GM21360 (cell line): ENCODE measurements at regions not wholly inside any gene's neighbourhood (a gene's known extent, or its start where the extent isn't known, plus 50 kb on each side); places are given as distances from the start of the nearest gene placed in this dataset.

Source experiments
- ATAC-seq: cut with Tn5 transposase; IDR thresholded peaks from one replicate; pipeline ENCODE4 v1.9.1; 2021; ENCODE audit warnings: mild to moderate bottlenecking, moderate library complexity; ENCODE audit not compliant: unreplicated experiment

DNA sequence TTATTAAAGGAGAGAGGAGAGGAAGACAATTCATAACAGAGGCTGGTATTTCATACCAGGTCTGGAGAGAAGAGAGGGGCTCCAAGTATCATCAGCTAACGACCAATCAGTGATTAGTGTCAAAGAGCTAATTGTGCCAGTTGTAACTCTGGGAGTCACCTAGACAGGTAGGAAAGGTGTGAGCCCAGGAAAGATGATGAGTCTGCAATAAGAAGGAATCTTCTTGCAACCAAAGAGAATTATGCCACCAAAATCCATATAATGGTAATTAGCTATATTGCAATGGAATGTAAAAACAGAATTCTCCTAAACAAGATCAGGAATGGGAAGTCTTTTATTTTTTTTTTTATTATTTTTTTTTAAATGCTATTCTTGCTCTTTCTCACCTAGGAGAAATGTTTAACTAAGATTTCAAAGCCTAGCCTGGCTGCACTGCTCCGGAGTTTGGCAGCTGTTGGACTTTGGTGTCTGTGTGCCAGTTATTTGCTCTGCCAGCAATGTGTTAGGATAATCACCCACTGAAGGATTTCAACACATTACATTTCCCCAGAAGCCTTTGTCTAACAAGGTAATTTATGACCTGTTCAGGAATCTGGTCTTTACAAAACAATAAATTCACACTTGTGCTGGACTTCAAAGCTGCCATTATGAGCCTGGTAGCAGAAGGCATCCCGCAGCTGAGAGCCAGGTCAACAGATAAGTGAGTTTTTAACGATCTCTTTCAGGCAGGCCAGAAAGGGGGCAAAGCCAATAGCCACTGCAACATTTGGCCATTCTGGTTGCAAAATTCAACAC is 89.4 kb downstream of the FOXB1 start:
- ATAC-seq, result no peak

- no peak for ATAC-seq
Observed at GRCh38 chr15:60095711-60096110, 91.6 kb downstream of the FOXB1 start.

GRCh38 chr15:60096157-60096556 is 92.0 kb downstream of the FOXB1 start:
- ATAC-seq, result no peak

GRCh38 chr15:60101416-60101815 is 97.3 kb downstream of the FOXB1 start:
- ATAC-seq, result no peak

- ATAC-seq, result no peak
Observed at GRCh38 chr15:60102748-60103147, 98.6 kb downstream of the FOXB1 start.

GRCh38 chr15:60110909-60111308 is 106.8 kb downstream of the FOXB1 start:
- no peak for ATAC-seq

DNA sequence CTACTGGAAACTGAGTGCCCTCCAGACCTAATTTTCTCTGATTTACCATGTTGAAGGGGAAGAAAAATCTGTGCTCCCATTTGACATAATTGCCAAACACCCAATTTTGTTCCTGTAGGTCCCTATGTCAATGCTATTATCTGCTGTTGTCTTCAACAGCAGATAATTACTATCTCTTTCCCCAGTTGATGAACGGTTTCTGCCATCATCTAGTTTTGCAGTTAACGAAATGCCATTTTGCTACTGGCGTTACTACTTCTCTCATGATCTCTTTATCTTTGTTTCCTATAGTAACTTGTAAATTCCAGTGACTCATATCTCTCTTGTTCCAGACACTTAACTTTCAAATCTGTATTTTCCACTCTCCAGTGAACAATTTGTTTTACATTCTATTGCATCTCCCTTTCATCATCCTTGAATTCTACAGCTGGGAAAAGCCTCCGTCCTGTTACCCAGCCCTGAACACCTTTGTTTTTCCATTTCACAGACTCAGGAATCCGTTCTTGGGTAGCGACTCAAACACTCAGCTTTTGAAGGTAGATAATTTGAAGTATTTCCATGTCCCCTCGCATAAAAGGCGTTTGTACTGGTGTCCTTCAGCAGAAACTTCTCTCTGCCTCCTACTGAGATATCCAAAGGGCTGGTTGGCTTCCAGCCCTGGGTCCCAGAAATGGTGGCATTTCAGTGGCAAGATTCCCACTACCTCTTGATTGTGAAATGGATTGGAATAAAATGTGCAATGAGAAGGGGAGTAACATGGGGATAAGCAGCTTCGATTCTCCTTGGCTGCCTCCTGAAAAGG is 111.7 kb downstream of the FOXB1 start:
- ATAC-seq, result no peak

- ATAC-seq, result no peak
Observed at GRCh38 chr15:60116456-60117089, 112.5 kb downstream of the FOXB1 start.

DNA sequence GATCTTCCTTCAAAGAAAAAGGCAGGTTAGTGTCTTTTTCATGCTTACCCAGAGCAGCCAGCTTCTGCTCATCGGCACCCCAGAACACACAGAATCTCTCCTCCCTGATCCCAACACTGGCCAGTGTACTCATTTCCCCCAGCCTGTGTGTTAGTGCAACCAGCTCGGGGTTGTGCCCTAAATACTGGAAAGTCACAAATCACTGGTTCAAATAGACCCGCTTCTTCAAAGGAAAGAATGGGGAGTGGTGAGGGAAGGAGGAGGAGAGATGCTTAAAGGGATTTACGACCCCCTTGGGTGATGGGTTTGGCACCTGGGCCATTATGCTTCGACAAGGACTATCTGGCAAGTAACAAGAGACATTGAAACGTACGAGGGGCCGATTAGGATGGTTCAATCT is 114.0 kb downstream of the FOXB1 start:
- ATAC-seq, result no peak

DNA sequence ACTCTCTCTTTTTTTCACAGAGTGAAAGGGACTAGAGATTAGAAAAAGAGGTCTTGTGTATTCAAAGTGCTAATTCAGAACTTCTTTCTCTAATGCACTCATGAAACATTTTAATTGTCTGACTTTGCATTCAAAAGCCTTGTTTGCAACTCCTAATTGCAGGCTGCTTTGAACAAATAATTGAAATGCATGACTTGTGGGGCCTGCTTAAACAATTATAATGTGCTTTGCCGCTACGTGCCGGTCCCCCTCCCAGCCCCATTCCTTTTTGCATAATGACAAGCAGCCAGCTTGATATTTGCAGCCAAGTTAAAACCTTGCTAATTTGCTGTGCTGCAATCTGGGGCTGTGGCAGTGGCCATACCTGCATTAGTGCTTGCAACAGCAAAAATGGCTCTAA is 114.5 kb downstream of the FOXB1 start:
- no peak for ATAC-seq

GRCh38 chr15:60119101-60119500 is 115.0 kb downstream of the FOXB1 start:
- no peak for ATAC-seq

GRCh38 chr15:60120100-60120499 is 116.0 kb downstream of the FOXB1 start:
- no peak for ATAC-seq

DNA sequence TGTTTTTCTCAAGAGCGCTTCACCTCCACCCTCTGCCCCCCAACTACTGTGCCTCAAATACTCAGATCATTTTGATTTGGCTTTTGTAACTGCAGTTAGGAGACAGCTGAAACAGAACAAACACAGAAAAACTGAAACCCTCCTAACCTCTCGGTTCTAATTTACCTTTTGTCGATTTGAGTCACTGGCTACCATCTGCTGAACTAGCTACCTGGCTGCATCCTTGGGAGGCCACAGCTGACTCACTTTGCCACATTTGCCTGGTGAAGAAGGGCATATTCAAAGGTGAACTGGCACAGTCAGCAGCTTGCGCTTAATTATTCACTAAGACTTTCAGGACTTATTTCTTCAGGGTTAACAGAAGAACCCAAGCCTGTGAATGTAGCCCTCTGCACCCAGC is 117.7 kb downstream of the FOXB1 start:
- ATAC-seq, result no peak

DNA sequence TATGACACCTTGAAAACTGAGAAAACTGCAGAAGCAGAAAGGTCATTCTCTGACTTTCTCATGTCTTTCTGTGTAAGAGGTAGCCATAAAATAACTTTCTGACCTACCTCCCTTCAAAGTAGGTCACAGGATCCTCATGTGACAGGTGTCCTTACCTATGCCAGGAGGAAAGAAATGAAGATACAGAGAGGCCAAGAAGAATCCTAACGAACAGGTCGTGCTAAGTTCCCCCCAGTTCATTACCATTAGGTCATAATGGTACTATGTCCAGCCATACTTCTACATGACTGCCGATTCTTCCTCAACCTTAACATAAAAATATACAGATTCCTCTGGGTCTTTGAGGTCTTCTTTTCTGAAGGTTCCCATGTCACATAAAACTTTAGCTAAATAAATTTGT is 118.6 kb downstream of the FOXB1 start:
- no peak for ATAC-seq

DNA sequence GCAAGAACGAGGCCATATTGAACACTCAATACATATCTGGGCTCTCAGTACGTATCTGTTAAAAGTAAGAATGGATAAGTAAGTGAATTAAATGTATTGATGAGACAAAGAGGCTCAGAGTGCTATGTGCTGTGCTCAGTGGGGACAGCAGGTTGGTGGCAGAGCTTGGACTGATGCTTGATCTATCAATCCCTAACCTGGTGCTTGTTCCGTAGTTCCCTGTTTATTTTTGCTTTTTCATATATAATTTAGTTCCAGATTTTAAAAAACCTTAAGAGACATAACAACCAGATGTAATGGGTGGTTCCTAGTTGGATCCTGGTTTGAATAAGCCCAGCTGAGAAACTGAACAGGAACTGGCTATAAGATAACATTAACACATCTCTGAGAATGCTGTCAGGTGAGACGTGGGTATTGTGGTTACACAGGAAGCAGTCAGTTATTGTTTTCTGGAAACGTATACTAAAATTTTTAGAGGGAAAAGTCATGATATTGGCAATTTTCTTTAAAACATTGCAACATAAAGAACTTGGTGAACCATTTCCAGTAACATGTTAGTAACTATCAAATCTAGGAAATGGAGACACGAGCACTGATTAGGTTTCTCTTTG is 120.5 kb downstream of the FOXB1 start:
- ATAC-seq, result no peak

GRCh38 chr15:60125334-60125733 is 121.2 kb downstream of the FOXB1 start:
- no peak for ATAC-seq

GRCh38 chr15:60126200-60126599 is 122.1 kb downstream of the FOXB1 start:
- ATAC-seq, result no peak

- no peak for ATAC-seq
Observed at GRCh38 chr15:60126661-60127060, 122.5 kb downstream of the FOXB1 start.

DNA sequence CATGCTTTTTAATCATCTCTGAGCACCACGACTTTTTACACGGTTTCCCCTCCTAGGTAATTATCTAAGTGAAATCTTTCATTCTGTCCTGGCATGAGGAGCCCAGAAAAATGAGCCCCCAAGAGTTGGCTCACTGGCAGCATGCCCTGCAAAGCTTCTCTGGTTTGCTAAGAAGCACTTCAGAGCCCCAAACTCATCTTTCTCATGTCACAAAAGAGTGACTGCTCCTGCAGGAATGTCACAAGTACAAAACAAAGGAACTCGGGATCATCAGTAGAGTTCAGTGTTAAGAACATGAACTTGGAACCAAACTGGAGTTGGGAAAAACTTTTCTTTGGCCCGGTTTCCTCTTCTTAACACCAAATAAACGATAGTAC is 123.9 kb downstream of the FOXB1 start:
- no peak for ATAC-seq

DNA sequence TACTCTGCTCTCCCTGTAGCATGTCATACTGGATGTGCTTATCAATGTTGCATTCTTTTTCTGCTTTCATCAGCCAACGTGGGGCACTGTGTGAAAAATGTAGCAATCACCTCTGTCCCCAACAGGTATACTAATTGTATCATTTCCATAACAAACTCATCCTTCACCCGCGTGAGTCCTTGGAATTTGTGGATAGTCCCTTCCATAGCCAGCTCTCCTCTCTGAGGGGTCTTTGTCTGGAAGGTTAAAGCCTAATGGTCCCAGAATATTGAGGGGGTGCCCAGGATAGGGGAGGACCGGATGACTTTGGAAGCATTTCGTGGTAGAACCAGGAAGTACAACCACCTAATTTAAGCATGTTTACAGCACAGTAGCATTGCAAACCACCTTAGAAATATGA is 124.6 kb downstream of the FOXB1 start:
- ATAC-seq, result no peak

DNA sequence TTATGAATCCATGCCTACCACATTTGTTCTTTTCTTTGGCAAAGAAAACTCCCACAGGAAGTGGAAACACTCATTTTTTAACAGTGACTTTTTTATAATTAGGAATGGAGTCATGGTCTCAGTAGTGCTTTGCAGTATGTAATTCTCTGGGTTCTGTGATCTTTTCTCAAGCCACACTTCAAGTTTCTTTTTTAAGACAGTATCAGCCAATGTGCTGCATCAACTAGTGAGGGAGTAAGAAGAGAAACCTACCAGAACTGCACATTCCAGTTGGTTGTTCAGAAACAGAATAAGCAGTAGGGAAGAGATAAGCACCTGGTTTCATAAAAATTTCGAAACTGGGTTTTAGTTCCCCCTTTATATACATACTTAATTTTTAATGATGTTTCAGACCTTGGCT is 126.3 kb downstream of the FOXB1 start:
- no peak for ATAC-seq
